Ishikawa (cell line): ENCODE measurements at regions not wholly inside any gene's neighbourhood (a gene's known extent, or its start where the extent isn't known, plus 50 kb on each side); places are given as distances from the start of the nearest gene placed in this dataset.

Experiments used
- EP300 ChIP-seq: IDR thresholded peaks from 2 replicates; pipeline ENCODE4 v1.6.1; 2012; ENCODE audit warnings: borderline replicate concordance
- FOXM1 ChIP-seq: IDR thresholded peaks from 2 replicates; pipeline ENCODE4 v1.6.1; 2012; ENCODE audit warnings: low read depth, borderline replicate concordance
- NFIC ChIP-seq: IDR thresholded peaks from 2 replicates; pipeline ENCODE4 v1.6.1; 2012
- RAD21 ChIP-seq: IDR thresholded peaks from 2 replicates; pipeline ENCODE4 v1.6.1; 2012; ENCODE audit warnings: low read depth
- TAF1 ChIP-seq: IDR thresholded peaks from 2 replicates; pipeline ENCODE4 v1.6.1; 2012; ENCODE audit warnings: low read depth, mild to moderate bottlenecking
- TF ChIP-seq, protein P1 (sequence below): IDR thresholded peaks from 2 replicates; pipeline ENCODE4 v1.6.1; 2012; ENCODE audit warnings: low read depth, mild to moderate bottlenecking

DNA sequence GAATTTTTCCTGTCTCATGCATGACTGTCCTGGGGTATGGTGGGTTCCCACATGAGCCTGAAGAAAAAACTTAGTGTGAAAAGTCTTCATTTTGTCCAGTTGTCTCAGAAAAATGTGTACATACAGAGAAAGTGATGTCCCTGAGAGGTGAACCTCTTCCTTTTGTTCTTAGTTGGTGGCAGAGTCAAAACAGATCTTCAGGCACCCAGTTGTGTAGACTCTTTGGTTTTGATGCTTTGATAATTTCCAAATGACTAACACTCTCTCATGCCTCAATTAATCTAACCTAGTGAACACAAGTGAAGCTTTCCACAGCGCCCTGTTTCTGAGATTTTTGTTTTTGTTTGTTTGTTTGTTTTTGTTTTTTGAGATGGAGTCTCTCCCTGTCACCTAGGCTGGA lies 273.5 kb downstream of the PIK3C3 start:
- TF ChIP-seq TAF1 (no peak), NFIC (no peak), EP300 (no peak), RAD21 (no peak), FOXM1 (no peak)
- TF ChIP-seq, protein P1, sequence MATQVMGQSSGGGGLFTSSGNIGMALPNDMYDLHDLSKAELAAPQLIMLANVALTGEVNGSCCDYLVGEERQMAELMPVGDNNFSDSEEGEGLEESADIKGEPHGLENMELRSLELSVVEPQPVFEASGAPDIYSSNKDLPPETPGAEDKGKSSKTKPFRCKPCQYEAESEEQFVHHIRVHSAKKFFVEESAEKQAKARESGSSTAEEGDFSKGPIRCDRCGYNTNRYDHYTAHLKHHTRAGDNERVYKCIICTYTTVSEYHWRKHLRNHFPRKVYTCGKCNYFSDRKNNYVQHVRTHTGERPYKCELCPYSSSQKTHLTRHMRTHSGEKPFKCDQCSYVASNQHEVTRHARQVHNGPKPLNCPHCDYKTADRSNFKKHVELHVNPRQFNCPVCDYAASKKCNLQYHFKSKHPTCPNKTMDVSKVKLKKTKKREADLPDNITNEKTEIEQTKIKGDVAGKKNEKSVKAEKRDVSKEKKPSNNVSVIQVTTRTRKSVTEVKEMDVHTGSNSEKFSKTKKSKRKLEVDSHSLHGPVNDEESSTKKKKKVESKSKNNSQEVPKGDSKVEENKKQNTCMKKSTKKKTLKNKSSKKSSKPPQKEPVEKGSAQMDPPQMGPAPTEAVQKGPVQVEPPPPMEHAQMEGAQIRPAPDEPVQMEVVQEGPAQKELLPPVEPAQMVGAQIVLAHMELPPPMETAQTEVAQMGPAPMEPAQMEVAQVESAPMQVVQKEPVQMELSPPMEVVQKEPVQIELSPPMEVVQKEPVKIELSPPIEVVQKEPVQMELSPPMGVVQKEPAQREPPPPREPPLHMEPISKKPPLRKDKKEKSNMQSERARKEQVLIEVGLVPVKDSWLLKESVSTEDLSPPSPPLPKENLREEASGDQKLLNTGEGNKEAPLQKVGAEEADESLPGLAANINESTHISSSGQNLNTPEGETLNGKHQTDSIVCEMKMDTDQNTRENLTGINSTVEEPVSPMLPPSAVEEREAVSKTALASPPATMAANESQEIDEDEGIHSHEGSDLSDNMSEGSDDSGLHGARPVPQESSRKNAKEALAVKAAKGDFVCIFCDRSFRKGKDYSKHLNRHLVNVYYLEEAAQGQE: no peak
